Tibial nerve (tissue), 4 donors: ENCODE measurements at regions not wholly inside any gene's neighbourhood (a gene's known extent, or its start where the extent isn't known, plus 50 kb on each side); places are given as distances from the start of the nearest gene placed in this dataset.

ENCODE experiments used
- DNase-seq, 2 donors: peaks; one replicate each; pipeline ENCODE4 v3.0.0-alpha.2; 2019; ENCODE audit warnings: low spot score in 2 of 2
- H3K27ac ChIP-seq, 4 donors: fragments of 200-600 bp; sonication (generic) in 3 of 4; one replicate each; pipeline ENCODE4 v1.5.1; 2017 to 2019; ENCODE audit warnings: mild to moderate bottlenecking in 1 of 4
- H3K27me3 ChIP-seq, 2 donors: fragments of 200-600 bp; sonication (generic) in 1 of 2; one replicate each; pipeline versions ENCODE4 v1.5.1 to v1.6.0; 2017 to 2019
- H3K36me3 ChIP-seq, 3 donors: fragments of 200-600 bp; sonication (generic); one replicate each; pipeline ENCODE4 v1.5.1; 2018 to 2019
- H3K4me1 ChIP-seq, 4 donors: fragments of 200-600 bp; sonication (generic) in 3 of 4; one replicate each; pipeline ENCODE4 v1.5.1; 2017 to 2019
- H3K4me3 ChIP-seq, 4 donors: fragments of 200-600 bp; sonication (generic) in 3 of 4; one replicate each; pipeline ENCODE4 v1.5.1; 2017 to 2019; ENCODE audit warnings: mild to moderate bottlenecking in 1 of 4, moderate library complexity in 1 of 4
- H3K9me3 ChIP-seq, 4 donors: fragments of 200-600 bp; sonication (generic) in 3 of 4; one replicate each; pipeline ENCODE4 v1.5.1; 2017 to 2019
- EP300 ChIP-seq, 2 donors: sonication (generic); formaldehyde crosslinking; IDR thresholded peaks; one replicate each; pipeline ENCODE4 v1.6.1; 2017; ENCODE audit warnings: antibody characterized with exemption in 2 of 2, mild to moderate bottlenecking in 1 of 2
- POLR2A ChIP-seq, 2 donors: fragments of 450-650 bp; IDR thresholded peaks; one replicate each; pipeline ENCODE4 v1.6.1; 2017; ENCODE audit warnings: antibody characterized with exemption in 2 of 2, mild to moderate bottlenecking in 2 of 2, moderate library complexity in 2 of 2
- WGBS, 2 donors: methylation state at CpG; one replicate each; pipeline ENCODE4 v1.1.5; 2018; 5-methylcytosine and 5-hydroxymethylcytosine counted together
- TF ChIP-seq, protein P1 (sequence below), 5 experiments: fragments of 200-600 bp in 3 of 5; fragments of 450-650 bp in 2 of 5; sonication (generic) in 3 of 5; IDR thresholded peaks; one replicate each; pipeline ENCODE4 v1.5.1; 2016 to 2019; ENCODE audit warnings: antibody characterized with exemption in 5 of 5, mild to moderate bottlenecking in 3 of 5, moderate library complexity in 2 of 5

DNA sequence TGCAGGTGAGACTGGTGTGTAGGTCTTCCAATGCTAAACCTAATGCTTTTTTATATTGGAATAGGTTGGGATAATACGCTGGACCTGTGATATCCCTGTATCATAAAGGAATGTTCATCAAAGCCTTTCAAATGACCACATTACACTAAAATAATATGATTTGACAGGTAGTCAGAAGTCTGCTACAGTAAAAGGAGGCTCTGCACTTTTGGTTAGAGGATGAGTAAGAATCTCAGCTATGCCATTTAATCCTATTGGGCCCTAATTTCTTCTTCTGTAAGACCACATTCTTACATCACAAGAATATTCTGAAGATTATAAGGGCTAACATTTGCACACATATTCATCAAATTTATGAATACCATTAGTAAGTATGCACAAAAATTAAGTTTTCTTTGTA, 250.5 kb upstream of the FLRT2 start:
- Histone ChIP-seq H3K4me3 (no peak overlapping the region), H3K27ac (no peak overlapping the region), H3K36me3 (no peaks in the 10 kb centered on the region), H3K27me3 (no peaks in the 10 kb centered on the region), H3K9me3 (no peaks in the 10 kb centered on the region), H3K4me1 (peaks cover 0 to 20% (median 3%) of the 10 kb centered on the region in 4 donors)
- DNase-seq: no peak
- TF ChIP-seq EP300 (IDR thresholded peaks at IDR 0.05) (no peak), POLR2A (IDR thresholded peaks at IDR 0.05) (no peak)
- TF ChIP-seq, protein P1, sequence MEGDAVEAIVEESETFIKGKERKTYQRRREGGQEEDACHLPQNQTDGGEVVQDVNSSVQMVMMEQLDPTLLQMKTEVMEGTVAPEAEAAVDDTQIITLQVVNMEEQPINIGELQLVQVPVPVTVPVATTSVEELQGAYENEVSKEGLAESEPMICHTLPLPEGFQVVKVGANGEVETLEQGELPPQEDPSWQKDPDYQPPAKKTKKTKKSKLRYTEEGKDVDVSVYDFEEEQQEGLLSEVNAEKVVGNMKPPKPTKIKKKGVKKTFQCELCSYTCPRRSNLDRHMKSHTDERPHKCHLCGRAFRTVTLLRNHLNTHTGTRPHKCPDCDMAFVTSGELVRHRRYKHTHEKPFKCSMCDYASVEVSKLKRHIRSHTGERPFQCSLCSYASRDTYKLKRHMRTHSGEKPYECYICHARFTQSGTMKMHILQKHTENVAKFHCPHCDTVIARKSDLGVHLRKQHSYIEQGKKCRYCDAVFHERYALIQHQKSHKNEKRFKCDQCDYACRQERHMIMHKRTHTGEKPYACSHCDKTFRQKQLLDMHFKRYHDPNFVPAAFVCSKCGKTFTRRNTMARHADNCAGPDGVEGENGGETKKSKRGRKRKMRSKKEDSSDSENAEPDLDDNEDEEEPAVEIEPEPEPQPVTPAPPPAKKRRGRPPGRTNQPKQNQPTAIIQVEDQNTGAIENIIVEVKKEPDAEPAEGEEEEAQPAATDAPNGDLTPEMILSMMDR (IDR thresholded peaks at IDR 0.05): no peak
- WGBS, 2 donors: 97% methylated on average over 1 of the region's 1 CpG

DNA sequence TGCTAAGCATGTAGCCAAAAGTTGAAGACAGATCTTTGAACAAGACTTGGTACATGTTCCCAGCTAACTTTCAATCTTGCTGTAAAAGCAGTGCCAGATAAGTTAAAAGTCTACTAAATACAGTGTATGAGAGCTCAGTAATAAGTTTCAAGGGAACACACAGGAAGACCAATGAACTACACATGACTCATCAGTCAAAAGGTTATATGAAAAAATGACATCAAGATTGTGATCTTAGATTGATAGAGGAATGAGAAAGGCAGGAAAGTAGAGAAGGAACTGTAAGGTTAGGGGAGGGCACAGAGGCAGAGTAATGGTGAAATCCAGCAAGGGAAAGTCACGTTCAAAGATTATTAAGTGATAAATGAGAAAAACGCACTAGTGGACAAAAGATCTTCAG, 249.9 kb upstream of the FLRT2 start:
- Histone ChIP-seq H3K36me3 (no peaks in the 10 kb centered on the region), H3K4me3 (no peak overlapping the region), H3K27me3 (no peaks in the 10 kb centered on the region), H3K9me3 (no peaks in the 10 kb centered on the region), H3K4me1 (peaks cover 0 to 20% (median 3%) of the 10 kb centered on the region in 4 donors), H3K27ac (no peak overlapping the region)
- WGBS, 2 donors: 58 to 71% methylated on average over 2 of the region's 2 CpGs
- TF ChIP-seq EP300 (IDR thresholded peaks at IDR 0.05) (no peak), POLR2A (IDR thresholded peaks at IDR 0.05) (no peak)
- TF ChIP-seq, protein P1 (IDR thresholded peaks at IDR 0.05): no peak
- DNase-seq: no peak

DNA sequence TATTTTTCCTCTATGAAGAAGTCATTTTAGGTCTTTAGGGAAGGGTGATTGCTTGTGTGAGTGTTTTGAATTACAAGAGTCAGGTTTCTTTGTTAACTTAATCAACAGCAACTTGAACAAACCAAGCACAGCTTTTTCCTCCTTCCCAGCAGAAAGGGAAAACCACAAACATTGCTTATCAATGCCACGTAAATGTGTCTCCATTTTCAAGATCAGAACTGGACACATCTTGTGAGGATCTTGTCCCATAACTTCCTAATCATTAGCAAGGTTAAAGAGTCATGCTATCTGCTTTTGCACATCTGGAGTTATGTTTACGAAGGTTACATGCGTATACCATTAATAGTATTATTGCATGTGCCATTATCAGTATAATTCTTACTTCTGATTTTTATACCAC, 248.0 kb upstream of the FLRT2 start:
- Histone ChIP-seq H3K27me3 (no peaks in the 10 kb centered on the region), H3K36me3 (no peaks in the 10 kb centered on the region), H3K4me3 (no peak overlapping the region), H3K27ac (no peak overlapping the region), H3K9me3 (no peaks in the 10 kb centered on the region), H3K4me1 (peaks cover 0 to 9% (median 0%) of the 10 kb centered on the region in 4 donors)
- WGBS, 2 donors: 82 to 85% methylated on average over 3 of the region's 3 CpGs
- TF ChIP-seq, protein P1 (IDR thresholded peaks at IDR 0.05): no peak
- TF ChIP-seq POLR2A (IDR thresholded peaks at IDR 0.05): no peak
- DNase-seq: no peak

DNA sequence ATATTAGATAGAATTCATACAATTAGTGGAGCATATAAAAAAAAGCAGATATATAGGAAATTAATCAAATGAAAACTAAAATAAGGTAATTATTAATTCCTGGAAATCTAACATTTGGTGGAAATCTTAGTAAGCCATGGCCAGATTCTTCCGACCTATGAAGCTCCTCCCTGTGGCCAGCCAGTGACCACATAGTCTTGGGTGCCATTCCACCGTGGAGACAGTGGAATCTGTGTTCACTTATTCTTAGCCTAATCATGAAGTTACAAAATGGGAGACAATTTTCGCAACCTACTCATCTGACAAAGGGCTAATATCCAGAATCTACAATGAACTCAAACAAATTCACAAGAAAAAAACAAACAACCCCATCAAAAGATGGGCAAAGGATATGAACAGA, 241.9 kb upstream of the FLRT2 start:
- WGBS, 2 donors: 95 to 97% methylated on average over 3 of the region's 3 CpGs
- no peak for DNase-seq
- H3K36me3 ChIP-seq: no peaks in the 10 kb centered on the region
- H3K27ac ChIP-seq: no peak overlapping the region
- H3K4me3 ChIP-seq: no peak overlapping the region
- H3K4me1 ChIP-seq: no peaks in the 10 kb centered on the region
- H3K27me3 ChIP-seq: no peaks in the 10 kb centered on the region
- no peak for TF ChIP-seq EP300 (IDR thresholded peaks at IDR 0.05)
- TF ChIP-seq, protein P1 (IDR thresholded peaks at IDR 0.05): no peak
- TF ChIP-seq POLR2A (IDR thresholded peaks at IDR 0.05): no peak
- no peaks in the 10 kb centered on the region for H3K9me3 ChIP-seq

DNA sequence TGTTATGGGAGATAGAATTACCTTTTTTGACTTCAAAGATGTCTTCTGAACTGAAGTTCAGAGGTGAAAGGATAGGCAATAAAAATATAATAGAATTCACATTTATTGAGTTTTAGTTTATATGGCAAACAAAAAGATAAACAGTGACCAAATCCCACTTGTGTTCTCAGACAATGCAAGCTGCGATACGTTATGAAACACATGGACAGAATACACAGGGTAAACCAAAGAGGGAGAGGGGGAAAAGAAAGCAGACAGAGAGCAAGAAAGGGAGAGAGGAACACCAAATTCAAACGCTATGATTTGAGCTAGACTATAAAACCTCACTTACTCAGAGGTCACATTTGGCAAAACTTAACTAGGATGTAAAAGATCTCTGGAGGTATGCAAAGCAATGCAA, 238.2 kb upstream of the FLRT2 start:
- Histone ChIP-seq H3K9me3 (no peaks in the 10 kb centered on the region), H3K27ac (no peak overlapping the region), H3K4me1 (peaks cover 0 to 4% (median 0%) of the 10 kb centered on the region in 4 donors), H3K27me3 (no peaks in the 10 kb centered on the region), H3K4me3 (no peak overlapping the region), H3K36me3 (no peaks in the 10 kb centered on the region)
- TF ChIP-seq, protein P1 (IDR thresholded peaks at IDR 0.05): no peak
- TF ChIP-seq POLR2A (IDR thresholded peaks at IDR 0.05): no peak
- TF ChIP-seq EP300 (IDR thresholded peaks at IDR 0.05): no peak
- WGBS, 2 donors: 75 to 88% methylated on average over 3 of the region's 3 CpGs
- no peak for DNase-seq
